OCI-LY3 (cell line): ENCODE measurements at regions not wholly inside any gene's neighbourhood (a gene's known extent, or its start where the extent isn't known, plus 50 kb on each side); places are given as distances from the start of the nearest gene placed in this dataset.

Experiments
- CTCF ChIP-seq: fragments of 200-600, 300-600 bp; sonication (generic); IDR thresholded peaks from 2 replicates; pipeline ENCODE4 v1.5.1; 2014; ENCODE audit warnings: antibody characterized with exemption, low read length, low read depth
- EZH2phosphoT487 ChIP-seq: fragments of 200-600 bp; shearing (Covaris generic); IDR thresholded peaks from 2 replicates; pipeline ENCODE4 v1.6.1; 2018; ENCODE audit warnings: antibody characterized with exemption, mixed run types, low read depth

GRCh38 chr14:51520087-51520486, 131.6 kb upstream of the FRMD6 start:
- TF ChIP-seq CTCF (no peak), EZH2phosphoT487 (no peak)
